DMS 273 (cell line): ENCODE measurements at regions not wholly inside any gene's neighbourhood (a gene's known extent, or its start where the extent isn't known, plus 50 kb on each side); places are given as distances from the start of the nearest gene placed in this dataset.

Experiments used
- DNase-seq: peaks from one replicate; lab custom pipeline; 2025; ENCODE audit not compliant: unreplicated experiment; lab: John Stamatoyannopoulos, UW

DNA sequence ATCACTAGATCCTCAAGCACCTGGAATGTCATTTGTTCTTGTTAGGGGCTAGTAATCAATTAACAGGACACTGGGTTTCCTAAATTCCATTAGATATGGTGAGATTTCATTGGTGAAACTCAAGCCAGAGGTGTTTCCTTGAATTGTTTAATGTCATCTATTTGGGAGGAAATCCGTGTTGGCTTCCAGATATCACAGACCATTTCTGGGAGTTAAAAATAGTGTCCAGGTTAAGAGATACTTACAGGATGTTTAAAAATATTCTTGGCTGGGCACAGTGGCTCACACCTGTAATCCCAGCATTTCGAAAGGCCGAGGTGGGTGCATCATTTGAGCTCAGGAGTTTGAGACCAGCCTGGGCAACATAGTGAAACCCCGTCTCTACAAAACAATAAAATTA lies 688.3 kb upstream of the WWC1 start:
- no peak for DNase-seq

DNA sequence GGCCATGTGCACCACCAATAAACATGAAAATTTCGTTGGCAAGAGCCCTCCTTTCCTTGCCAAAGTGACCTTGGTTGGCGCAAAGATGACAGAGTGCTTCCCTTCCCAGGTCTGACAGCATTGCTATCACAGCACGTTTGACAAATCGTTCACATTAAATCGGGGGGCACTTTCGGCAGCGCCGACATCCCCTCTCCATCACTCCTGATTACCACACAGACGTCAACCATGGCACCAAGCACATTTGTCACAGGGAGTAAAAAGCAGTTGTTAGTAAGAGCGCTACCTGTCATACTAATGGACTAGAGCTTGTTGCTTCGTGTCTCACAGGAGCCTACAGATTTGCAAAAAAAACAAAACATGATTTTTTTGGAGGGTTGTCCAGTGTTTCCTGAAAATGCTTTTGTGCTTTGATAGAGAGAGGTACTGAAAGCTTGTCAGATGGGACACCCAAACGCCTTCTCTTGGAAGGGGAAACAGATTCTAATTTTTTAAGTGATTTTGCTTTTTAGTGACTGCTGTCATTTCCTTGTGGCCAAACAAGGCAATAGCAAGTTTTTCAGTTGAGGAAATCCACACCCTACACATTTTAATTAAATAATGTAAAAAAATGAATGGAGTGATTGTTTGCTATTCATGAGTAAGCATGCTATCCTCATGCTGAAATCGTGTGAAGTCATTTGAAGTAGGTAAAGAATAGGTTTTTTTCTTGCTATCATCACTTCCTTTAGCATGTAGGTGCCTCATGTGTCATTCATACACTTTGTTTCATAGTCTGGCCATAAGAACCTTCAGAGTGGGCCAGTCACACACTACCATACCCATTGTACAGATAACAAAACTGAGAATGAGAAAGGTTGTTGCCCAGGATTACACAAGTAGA lies 682.8 kb upstream of the WWC1 start:
- DNase-seq, result no peak

DNA sequence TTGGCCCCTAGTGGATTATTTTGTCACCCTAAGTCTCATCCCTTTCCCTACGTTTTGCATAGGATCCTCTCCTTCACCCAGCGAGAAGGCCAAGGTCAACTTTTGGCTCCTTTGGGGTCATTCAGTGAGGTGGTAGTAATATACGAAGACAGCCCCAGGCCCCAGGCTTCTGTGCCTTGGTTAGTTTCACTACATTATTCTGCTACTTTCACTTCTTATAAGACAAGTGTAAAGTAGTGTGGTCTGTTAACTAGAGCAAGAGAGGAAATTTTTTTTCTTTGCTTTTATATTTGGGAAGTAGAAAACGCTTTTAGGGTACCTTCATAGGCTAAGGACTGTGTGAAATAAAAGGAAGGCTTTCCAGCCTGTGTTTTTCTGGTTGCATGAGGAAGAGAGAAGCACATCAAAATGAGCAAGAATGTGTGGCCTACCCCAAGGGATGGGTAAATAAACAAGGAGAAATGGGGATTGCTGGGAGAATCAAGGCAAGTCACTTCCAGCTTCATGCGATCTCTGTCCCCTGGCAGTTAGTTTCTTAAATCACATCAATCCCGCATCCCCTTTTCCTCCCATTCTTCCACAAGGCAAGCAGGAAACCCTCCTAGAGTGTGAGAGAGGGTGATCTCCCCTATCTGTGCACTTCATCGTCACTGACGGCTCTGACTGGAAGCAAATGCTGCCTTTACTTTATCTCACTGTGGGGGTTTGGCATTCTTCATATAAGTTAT lies 677.0 kb upstream of the WWC1 start:
- DNase-seq, result no peak

DNA sequence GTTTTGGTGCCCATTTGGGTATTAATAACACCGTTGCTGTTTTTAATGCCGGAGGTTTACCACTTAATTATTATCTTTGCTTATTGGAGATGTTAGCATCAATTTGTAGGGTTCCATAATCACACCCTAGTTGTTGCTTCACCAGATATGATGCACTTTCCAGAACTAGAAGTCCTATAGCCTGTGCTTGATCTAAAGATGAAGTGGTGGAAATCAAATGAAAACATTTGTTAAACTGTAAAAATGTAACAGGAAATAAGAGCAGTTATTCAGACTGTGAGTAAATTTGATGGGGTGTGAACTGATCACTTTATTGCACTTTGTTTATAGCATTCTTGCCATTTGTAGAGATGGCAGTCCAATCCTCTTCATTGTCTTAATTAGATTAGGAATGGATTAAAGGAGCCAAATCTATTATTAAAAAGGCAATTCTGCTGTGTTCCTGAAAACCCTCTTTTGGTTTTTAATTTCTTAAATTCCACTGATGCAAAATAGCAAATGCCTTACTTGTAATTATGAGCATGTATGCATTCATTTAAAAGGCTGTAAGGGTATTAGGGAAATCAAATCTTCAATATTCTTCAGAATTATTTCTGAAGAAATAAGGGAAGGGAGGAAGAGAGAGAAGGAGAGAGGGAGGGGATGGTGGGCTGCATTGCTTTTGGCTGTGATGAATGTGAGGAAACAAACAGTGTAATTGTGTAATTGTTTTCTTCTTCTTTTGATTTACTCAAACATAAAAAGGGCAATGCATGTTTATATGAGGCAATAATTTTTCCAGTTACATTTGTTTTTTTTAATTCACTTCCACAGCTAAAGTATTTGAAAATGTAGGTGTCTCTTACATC lies 675.2 kb upstream of the WWC1 start:
- DNase-seq, result no peak

DNA sequence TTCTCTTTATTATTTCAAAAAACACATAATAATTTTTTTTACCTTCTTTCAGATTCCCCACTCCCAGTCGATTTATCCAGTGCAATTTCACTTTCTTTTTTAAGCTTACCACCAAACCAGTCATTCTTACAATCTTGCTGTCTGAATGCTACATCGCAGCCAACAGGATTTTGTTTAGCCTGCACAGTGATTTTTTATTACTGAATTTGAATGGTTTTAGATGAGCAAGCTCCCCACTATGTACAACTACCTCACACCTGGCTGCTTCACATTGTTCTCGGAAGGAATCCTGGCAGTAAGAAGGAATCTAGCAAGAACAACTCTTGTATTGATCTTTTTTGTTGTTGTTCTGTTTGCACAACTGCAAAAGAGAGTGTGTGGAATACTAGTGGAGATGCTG lies 668.1 kb upstream of the WWC1 start:
- DNase-seq, result no peak

DNA sequence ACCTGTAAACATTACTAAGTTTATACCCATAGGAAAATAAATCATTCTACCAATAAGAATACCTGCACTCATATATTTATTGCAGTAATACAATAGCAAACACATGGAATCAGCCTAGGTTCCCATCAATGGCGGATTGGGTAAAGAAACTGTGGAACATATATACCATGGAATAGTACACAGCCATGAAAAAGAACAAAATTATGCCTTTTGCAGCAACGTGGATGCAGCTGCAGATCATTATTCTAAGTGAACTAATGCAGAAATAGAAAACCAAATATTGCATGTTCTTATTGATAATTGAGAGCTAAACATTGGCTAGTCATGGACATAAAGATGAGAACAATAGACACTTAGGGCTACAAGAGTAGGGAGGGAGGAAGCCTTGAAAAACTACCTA lies 667.4 kb upstream of the WWC1 start:
- DNase-seq, result no peak

DNA sequence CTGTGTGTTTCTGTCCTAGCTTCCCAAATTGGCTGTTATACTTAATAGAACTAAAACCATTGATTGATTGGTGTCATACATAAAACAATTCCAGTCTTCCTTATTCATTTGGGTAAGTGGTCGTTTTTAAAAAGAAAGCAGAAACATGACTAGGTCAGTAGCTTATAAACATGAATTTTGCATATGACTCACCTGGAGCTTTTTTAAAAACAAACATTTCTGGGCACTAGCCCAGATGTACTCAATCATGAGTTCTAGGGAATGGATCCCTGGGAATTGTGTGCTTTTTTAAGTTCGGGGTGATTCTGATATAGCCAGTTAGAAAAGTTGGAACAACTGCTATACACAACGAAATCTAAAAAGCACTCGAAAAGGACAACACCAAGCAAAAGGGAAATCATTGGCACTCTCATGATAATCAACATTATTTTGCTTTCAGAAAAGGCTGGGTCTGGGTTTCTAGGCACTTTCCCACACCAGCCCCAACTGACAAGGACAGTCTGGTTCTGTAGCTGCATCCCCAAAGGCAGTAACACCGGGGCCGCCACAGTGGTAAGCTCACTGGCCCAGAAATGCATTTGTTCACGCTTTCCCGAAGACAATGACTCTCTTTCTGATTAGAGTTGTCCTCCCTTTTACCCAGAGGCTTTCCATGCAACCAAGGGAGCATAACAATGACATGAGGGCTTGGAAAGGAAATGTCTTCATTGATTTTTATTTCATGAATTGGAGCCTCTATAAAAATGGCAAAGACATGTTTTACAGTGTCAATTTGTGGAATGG lies 664.9 kb upstream of the WWC1 start:
- DNase-seq, result no peak

DNA sequence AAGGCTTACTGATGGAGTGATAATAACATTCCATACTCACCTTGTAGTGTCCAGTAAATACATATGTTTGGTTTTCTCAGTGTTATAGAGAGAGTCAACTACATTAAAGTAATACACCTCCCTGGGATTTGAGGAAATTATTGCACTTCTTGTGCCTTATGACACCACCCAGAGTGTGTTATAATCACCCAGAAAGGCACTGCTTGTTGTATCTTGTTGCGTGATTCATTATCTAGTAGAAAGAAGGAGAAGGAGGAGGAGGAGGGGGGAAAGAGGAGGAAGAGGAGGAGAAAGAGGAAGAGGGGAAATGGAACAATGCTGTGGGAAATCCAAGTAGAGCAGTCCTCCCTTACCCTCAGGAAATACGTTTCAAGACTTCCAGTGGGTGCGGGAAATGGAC lies 661.8 kb upstream of the WWC1 start:
- DNase-seq, result no peak

DNA sequence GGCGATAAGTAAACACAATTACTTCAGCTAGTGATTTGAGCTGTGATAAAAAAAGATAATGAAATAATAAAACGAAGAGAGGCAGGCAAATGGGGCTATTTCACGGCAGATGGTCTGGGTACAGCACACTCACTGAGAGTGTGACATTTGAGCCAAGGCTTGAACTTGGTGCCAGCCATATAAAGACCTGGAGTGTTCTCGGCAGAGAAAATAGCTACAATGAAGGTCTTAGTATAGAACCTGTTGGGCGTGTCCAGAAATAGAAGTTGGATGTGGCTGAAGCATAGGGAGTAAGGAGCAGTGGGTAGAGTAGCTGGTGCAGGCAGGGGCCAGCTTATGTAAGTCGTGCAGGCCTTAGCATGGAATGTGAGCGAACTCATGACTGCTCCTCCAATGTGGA lies 660.3 kb upstream of the WWC1 start:
- no peak for DNase-seq

DNA sequence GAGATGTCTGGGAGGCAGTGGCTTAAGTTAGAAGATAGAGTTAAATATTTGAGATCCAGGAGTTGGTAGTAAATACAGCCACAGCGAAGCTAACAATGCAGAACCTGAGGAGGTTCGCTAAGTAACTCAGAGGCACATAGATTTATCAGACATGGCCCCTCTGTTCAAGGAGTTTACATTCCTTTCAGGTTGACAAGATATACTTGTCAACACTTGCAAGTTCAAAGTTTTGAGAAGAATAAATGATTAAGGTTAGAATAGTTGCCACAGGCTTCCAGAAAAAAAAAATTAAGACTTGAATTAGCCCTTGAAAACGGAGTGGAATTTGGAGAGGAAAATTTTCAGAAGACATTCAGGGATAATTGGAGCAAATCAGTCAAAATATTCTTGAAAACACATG lies 658.3 kb upstream of the WWC1 start:
- DNase-seq, result no peak

DNA sequence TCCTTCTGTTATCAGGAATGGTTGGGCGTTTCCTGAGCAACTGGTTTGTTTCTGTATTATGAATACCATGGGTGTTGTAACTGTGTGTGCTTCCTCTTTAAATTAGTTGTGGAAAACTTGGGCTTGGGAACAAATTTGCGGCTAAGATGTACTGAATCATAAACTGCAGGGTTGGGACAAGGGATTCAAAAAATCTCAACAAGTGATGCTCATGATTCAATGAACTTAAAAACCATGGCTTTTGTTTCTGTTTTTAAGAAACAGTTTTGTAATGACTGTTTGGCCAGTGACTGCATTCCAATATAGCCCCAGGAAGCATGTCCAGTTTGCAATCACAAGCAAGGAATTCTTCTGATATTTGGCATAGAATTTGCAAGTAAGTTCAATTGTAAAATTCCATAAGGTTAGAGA lies 657.5 kb upstream of the WWC1 start:
- DNase-seq, result no peak

DNA sequence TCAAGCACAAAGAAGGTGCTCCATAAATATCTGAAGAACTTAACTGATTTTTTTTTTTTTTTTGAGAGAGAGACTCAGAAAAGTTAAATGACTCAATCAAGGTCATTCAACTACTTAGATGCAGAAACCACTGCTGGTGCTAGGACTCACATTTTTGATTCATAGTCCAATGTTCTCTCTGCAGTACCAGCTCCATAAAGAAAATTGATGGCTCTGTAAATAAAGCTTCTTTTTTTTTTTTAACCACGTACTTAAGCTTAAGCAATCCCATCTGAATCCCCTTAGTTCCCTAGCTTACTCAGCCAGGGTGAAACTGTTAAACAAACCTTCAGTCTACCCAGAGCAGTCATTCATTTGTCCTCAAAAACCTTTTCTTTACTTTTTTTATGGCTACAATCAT lies 657.0 kb upstream of the WWC1 start:
- DNase-seq, result no peak

DNA sequence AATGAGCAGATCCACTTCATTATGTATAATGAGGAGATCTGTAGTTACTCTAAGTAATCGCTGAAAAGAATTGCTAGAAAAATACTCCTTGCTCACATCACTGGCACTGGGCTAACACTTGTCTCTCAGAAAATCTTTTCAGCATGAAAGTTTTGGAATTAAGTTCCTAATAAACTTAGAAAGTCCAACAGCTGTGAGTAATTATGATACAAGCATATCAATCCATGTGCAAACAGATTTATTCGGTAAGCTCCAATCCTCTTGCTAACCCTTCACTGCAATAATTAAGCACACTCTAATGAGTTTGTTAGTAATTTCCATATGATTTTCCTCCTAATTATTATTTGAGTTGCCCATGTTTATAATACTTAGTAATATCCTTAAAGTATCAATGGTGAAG lies 652.6 kb upstream of the WWC1 start:
- no peak for DNase-seq

DNA sequence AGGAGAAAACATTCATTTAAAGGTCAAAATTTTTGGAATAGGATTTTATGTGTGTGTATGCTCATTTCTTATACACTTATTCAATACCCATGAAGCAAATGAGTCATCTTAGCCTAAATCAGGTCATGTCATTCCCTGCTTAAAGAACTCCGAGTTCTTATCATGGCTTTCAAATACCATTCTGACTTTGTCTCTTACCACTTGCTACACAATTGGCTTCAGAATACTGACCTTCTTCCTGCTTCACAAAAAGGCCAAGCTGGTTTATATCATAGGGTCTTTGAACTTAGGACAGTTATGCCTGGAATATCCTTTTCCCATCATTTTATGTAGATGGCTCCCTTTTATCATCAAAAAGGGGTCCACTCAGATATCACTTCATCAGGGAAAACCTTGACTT lies 652.2 kb upstream of the WWC1 start:
- no peak for DNase-seq

DNA sequence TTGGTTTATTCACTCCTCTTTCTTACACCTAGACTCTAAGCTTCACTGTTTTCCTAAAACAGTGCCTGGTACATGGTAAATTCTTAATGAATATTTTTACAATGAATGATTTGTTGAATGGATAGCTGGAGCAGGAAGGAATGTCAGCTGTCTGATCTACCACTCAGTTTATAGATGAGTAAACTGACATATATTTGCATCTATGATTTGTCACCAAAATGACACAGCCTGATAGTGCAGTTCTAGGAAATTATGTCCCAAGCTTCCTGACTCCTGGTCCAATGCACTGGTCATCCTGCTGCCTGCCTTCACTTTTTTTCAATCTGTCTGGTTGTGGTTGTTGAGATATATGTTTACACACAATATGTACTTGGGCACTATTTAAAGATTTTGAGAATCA lies 651.7 kb upstream of the WWC1 start:
- DNase-seq, result no peak

DNA sequence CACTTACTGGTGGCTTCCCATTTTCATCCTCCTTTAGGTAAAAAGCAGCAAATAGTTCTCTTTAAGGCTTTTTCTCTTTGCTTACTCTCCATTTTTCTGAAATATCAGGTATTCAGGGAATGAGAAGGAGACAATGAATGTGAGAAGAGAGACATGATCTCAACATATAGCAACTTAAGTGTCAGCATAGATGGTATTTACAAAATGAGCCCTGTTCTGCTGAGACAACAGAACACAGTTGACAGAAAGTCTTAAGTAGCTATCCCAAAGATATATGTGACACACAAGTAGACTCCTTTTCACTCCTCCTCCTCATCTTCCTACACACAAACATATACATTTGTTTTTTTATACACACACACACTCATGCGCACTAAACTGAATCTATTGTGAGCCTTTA lies 649.3 kb upstream of the WWC1 start:
- DNase-seq, result no peak

DNA sequence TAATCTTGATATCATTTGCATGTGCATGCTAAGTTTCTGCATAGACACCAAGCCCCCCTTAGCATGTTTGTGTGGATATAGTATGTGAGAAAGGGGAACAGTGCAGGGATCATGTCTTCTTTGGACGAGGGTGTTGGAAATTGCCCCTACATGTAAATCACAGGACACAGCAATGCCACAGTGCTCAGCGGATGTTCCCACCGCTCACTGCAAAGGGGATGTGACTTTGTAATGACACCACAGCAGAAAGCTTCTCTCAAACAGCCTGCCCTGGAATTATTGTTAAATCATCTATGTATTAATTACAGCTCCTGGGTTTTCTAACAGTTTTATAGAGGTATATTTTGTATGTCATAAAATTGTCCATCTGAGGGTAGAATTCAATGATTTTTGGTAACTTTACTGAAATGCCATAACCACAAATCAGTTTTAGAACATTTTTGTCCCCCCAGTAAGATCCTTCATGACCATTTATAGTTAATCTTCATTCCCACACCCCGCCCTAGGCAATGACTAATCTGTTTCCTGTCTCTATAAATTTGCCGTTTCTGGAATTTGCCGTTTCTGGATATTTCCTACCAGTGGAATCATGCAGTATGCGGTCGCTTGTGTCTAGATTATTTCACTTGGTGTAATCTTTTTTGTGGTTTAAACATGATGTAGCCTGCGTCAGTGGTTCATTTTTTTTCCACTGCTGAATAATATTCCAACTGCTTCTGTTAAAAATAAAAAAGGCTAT lies 648.5 kb upstream of the WWC1 start:
- no peak for DNase-seq

DNA sequence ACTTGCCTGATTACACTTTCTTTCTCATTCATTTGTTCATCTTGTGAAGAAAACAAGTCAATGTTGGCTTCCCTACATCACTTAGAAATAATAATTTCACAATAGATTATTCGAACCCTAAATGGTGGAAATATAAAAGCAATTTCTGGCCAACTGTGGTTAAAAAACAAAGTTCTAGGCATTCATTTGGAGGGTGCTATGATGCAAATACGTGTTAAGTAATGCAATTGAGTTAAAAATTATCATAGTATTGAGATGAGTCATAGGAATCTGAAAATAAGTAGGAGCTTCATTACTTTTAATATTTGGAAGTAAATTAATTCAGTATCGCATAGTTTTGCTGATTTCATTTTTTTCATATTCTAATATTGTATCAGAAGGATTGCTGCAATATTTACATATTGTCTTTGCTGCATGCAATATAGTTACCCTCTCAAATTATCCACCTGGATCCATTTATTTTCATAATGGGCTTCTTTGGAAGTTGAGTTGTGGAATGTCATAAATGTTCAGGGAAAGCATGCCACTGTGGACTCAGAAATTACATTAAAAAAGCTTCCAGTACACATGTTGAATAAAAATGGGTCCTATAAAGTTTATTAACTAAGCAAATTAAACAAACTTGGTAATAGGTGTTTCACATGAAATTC lies 647.7 kb upstream of the WWC1 start:
- DNase-seq, result no peak

DNA sequence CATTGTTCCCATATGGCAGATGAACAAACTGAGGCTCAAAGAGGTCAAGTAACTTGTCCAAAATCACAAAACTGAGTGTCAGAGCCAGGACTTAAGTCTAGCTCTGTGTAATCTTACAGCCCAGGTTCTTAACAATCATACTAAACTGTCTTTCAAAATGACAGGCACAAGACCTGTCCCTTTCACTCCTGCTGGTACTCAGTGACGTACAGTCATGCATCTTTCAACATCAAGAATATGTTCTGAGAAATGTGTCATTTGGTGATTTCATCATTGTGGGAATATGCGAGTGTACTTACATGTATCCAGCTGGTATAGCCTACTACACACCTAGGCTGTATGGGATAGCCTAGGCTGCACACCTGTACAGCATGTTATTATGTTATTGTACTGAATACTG lies 646.8 kb upstream of the WWC1 start:
- DNase-seq, result no peak

DNA sequence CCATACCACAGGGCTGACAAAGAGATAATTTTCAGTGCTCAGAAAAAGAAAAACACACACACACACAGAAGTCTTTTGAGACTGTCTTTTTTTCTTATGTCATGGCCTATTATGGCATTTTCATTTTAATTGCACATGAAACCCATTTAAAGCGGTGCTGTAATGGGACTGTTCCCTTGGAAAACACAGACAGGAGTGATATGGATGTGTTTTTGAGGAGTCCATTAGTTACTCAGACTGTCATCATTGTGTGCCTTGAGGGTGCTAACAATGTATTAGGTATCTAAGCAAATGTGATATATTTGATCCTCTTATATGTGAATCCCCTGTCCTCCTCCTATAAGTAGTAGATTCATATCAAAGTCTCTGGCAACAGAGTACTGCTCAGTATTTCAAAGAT lies 642.0 kb upstream of the WWC1 start:
- no peak for DNase-seq
